Fibroblast of lung (primary cell): ENCODE measurements at regions not wholly inside any gene's neighbourhood (a gene's known extent, or its start where the extent isn't known, plus 50 kb on each side); places are given as distances from the start of the nearest gene placed in this dataset.

Experiments used
- CTCF ChIP-seq, 2 donors: IDR thresholded peaks in 1 of 2; conservative IDR thresholded peaks in 1 of 2; 1 replicate in 1 of 2; 2 replicates in 1 of 2; pipeline ENCODE4 v1.5.1; 2011 to 2012; ENCODE audit warnings: low read length in 2 of 2, control low read depth in 1 of 2, inconsistent platforms in 1 of 2, low read depth in 1 of 2, mild to moderate bottlenecking in 1 of 2
- EZH2 ChIP-seq: IDR thresholded peaks from 2 replicates; pipeline ENCODE4 v1.5.1; 2012; ENCODE audit warnings: low read length, control low read depth, mild to moderate bottlenecking; ENCODE audit errors: missing control alignments

- TF ChIP-seq CTCF (conservative IDR thresholded peaks at IDR 0.05 in 1 of 2, IDR thresholded peaks at IDR 0.05 in 1 of 2; ENCODE audit: low read depth in 1 of 2, low read length in 2 of 2) (no peak), EZH2 (no peak)
These were observed 243.7 kb downstream of the BRD1 start for GRCh38 chr22:49583886-49584505.
